A549 (cell line): ENCODE measurements at regions not wholly inside any gene's neighbourhood (a gene's known extent, or its start where the extent isn't known, plus 50 kb on each side); places are given as distances from the start of the nearest gene placed in this dataset.

Experiments
- ATAC-seq, 2 experiments: fragments of 200-7000 bp in 1 of 2; fragments of >200 bp in 1 of 2; cut with Nextera tagmentation in 1 of 2; cut with Tn5 transposase in 1 of 2; 3 replicates each; pipeline versions ENCODE4 v1.8.0 to v1.9.1; 2018 to 2020; ENCODE audit warnings: mild to moderate bottlenecking in 1 of 2, moderate library complexity in 1 of 2
- CTCF ChIA-PET: fragments of 300-600 bp; sonication (Branson Sonifier 250); formaldehyde crosslinking; extraction: SDS; loops from one replicate; lab custom pipeline; 2021; ENCODE audit warnings: antibody characterized with exemption, inconsistent platforms; lab: Yijun Ruan, JAX
- POLR2A ChIA-PET: fragments of 350-600 bp; formaldehyde crosslinking; extraction: SDS; loops from one replicate; lab custom pipeline; 2021; ENCODE audit warnings: antibody characterized with exemption, inconsistent platforms; lab: Yijun Ruan, JAX
- DNase-seq, 2 experiments: peaks; one replicate each; pipeline versions ENCODE4 v3.0.0 to v3.0.0-alpha.2; 2011 to 2016; ENCODE audit warnings: low read depth in 1 of 2, low spot score in 1 of 2
- FAIRE-seq: peaks from 2 replicates; lab custom pipeline; 2011; peaks lifted over from hg19 to GRCh38; lab: Jason Lieb, UNC
- H3K27ac ChIP-seq, 2 experiments: fragments of >200 bp; sonication (Bioruptor Twin); formaldehyde crosslinking; 3 replicates each; pipeline ENCODE4 v1.5.1; 2016 to 2017
- H3K4me1 ChIP-seq: fragments of >200 bp; sonication (Bioruptor Twin); formaldehyde crosslinking; 3 replicates; pipeline ENCODE4 v1.6.1; 2016
- H3K4me2 ChIP-seq: fragments of >200 bp; sonication (Bioruptor Twin); formaldehyde crosslinking; 3 replicates; pipeline ENCODE4 v1.6.1; 2016
- H3K4me3 ChIP-seq: fragments of >200 bp; sonication (Bioruptor Twin); formaldehyde crosslinking; 3 replicates; pipeline ENCODE4 v1.5.1; 2016
- H3K9me3 ChIP-seq: fragments of >200 bp; sonication (Bioruptor Twin); formaldehyde crosslinking; 3 replicates; pipeline ENCODE4 v1.6.1; 2016
- CBX8 ChIP-seq: fragments of 200-600 bp; sonication (generic); IDR thresholded peaks from 2 replicates; pipeline ENCODE4 v1.6.1; 2016
- E2F6 ChIP-seq: IDR thresholded peaks from 2 replicates; pipeline ENCODE4 v1.6.1; 2012; ENCODE audit warnings: low read depth, borderline replicate concordance
- ELK1 ChIP-seq: fragments of 150-350 bp; IDR thresholded peaks from 2 replicates; pipeline ENCODE4 v1.6.1; 2014; ENCODE audit warnings: low read depth, mild to moderate bottlenecking, low read length
- EP300 ChIP-seq, 2 experiments: fragments of >200 bp; sonication (Bioruptor Twin); formaldehyde crosslinking; IDR thresholded peaks; 2 replicates in 1 of 2; 3 replicates in 1 of 2; pipeline ENCODE4 v1.6.1; 2016 to 2017
- FOSB ChIP-seq: fragments of 250-450 bp; sonication (Bioruptor Pico); IDR thresholded peaks from 2 replicates; pipeline ENCODE4 v1.5.0; 2020; ENCODE audit warnings: mild to moderate bottlenecking, moderate library complexity
- FOSL2 ChIP-seq, 2 experiments: fragments of 450-650 bp in 1 of 2; fragments of >200 bp in 1 of 2; sonication (Bioruptor Twin) in 1 of 2; formaldehyde crosslinking; IDR thresholded peaks; 2 replicates each; pipeline versions ENCODE4 v1.5.0 to v1.6.1; 2016 to 2020; ENCODE audit warnings: mild to moderate bottlenecking in 1 of 2, moderate library complexity in 1 of 2
- HDAC2 ChIP-seq: fragments of 200-600 bp; sonication (generic); IDR thresholded peaks from 2 replicates; pipeline ENCODE4 v1.6.1; 2016
- HES2 ChIP-seq: fragments of >200 bp; sonication (Bioruptor Twin); formaldehyde crosslinking; IDR thresholded peaks from 2 replicates; pipeline ENCODE4 v1.6.1; 2016
- HEYL ChIP-seq: fragments of 250-450 bp; sonication (Bioruptor Pico); IDR thresholded peaks from 2 replicates; pipeline ENCODE4 v1.8.0; 2021; ENCODE audit warnings: mild to moderate bottlenecking, moderate library complexity
- MAZ ChIP-seq: fragments of 150-350 bp; IDR thresholded peaks from 2 replicates; pipeline ENCODE4 v1.6.1; 2014; ENCODE audit warnings: antibody characterized with exemption, low read depth, low read length, borderline replicate concordance
- MYC ChIP-seq: IDR thresholded peaks from 2 replicates; pipeline ENCODE4 v1.6.1; 2012; ENCODE audit warnings: mild to moderate bottlenecking, inconsistent platforms, low read length, improper control_type of control experiment, borderline replicate concordance
- NPAS2 ChIP-seq: fragments of 250-450 bp; sonication (Bioruptor Pico); IDR thresholded peaks from 2 replicates; pipeline ENCODE4 v1.8.0; 2022; ENCODE audit warnings: mild to moderate bottlenecking, moderate library complexity, borderline replicate concordance
- PHF8 ChIP-seq: fragments of 200-600 bp; sonication (generic); IDR thresholded peaks from 2 replicates; pipeline ENCODE4 v1.6.1; 2016; ENCODE audit warnings: low read depth, mild to moderate bottlenecking, antibody characterized with exemption, moderate library complexity, borderline replicate concordance
- POLR2AphosphoS2 ChIP-seq: conservative IDR thresholded peaks from 2 replicates; pipeline ENCODE4 v1.6.1; 2012; ENCODE audit warnings: low read length, improper control_type of control experiment, inconsistent platforms
- RAD21 ChIP-seq, 2 experiments: fragments of >200 bp in 1 of 2; sonication (Bioruptor Twin) in 1 of 2; formaldehyde crosslinking in 1 of 2; IDR thresholded peaks in 1 of 2; conservative IDR thresholded peaks in 1 of 2; 2 replicates in 1 of 2; 3 replicates in 1 of 2; pipeline ENCODE4 v1.6.1; 2012 to 2018; ENCODE audit warnings: inconsistent platforms in 1 of 2
- RCOR1 ChIP-seq: fragments of 150-350 bp; IDR thresholded peaks from 2 replicates; pipeline ENCODE4 v1.6.1; 2014; ENCODE audit warnings: antibody characterized with exemption, low read length, low read depth
- RFX5 ChIP-seq: fragments of 450-650 bp; IDR thresholded peaks from 2 replicates; pipeline ENCODE4 v1.7.1; 2014; ENCODE audit warnings: antibody characterized with exemption, mild to moderate bottlenecking, moderate library complexity
- SMC3 ChIP-seq: fragments of >200 bp; sonication (Bioruptor Twin); formaldehyde crosslinking; IDR thresholded peaks from 3 replicates; pipeline ENCODE4 v1.6.1; 2018; ENCODE audit warnings: inconsistent platforms
- SREBF2 ChIP-seq: fragments of 450-650 bp; IDR thresholded peaks from 2 replicates; pipeline ENCODE4 v1.6.1; 2014; ENCODE audit warnings: mild to moderate bottlenecking, moderate library complexity
- ZC3H11A ChIP-seq: fragments of 450-650 bp; IDR thresholded peaks from 2 replicates; pipeline ENCODE4 v1.6.1; 2014; ENCODE audit warnings: antibody characterized with exemption, mild to moderate bottlenecking
- ZFP36 ChIP-seq: fragments of 450-650 bp; IDR thresholded peaks from 2 replicates; pipeline ENCODE4 v1.6.1; 2014; ENCODE audit warnings: borderline replicate concordance; ENCODE audit not compliant: partially characterized antibody
- ZNF302 ChIP-seq: fragments of 250-450 bp; sonication (Bioruptor Pico); IDR thresholded peaks from 2 replicates; pipeline ENCODE4 v1.9.0; 2021; ENCODE audit warnings: inconsistent platforms, mild to moderate bottlenecking, moderate library complexity
- WGBS: methylation state at CpG from one replicate; pipeline ENCODE4 v1.1.6; 2017; ENCODE audit errors: missing lambda C conversion rate; 5-methylcytosine and 5-hydroxymethylcytosine counted together
- TF ChIP-seq, protein P1 (sequence below): fragments of >200 bp; sonication (Bioruptor Twin); formaldehyde crosslinking; IDR thresholded peaks from 3 replicates; pipeline ENCODE4 v1.6.1; 2016
- TF ChIP-seq, protein P2 (sequence below): fragments of >200 bp; sonication (Bioruptor Twin); formaldehyde crosslinking; IDR thresholded peaks from 3 replicates; pipeline ENCODE4 v1.5.1; 2016

GRCh38 chr20:11761497-11761896 lies 156.2 kb upstream of the BTBD3 start (continued):
- TF ChIP-seq CBX8 (no peak), EP300 (IDR thresholded peaks at IDR 0.05) (no peak), HDAC2 (no peak), SMC3 (no peak)

DNA sequence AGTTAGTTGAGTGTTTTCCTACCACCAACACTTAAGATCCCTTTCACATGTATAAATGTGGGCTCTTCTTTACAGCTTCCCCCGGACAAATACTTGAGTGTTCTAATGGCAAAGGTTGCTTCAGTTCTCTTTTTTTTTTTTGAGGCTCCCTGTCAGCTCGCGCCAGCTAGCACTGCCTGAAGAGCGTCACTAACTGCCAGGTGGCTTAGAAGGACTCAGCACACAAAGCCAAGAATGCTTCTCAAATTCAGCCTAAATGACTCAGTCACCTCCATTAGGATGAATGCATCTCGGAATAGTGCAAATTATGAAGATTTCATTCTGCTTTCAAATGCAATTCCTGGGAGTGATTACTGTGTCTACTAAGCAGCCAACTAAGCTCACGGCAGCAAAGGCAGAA lies 150.7 kb upstream of the BTBD3 start:
- POLR2A ChIA-PET, result no interaction called here
- TF ChIP-seq FOSB (CRISPR knock-in tag) (no peak), HEYL (no peak), NPAS2 (CRISPR knock-in tag) (no peak)
- no peaks in the 10 kb centered on the region for H3K4me1 ChIP-seq
- 52% methylated on average over 6 of the region's 6 CpGs for WGBS
- DNase-seq, result no peak
- H3K27ac ChIP-seq, result no peak overlapping the region
- CTCF ChIA-PET, result interaction anchor here (0.6 to 1.0 kb wide), 2 partner anchors 23 to 32 kb away, joined by 4 read pairs; no protein-coding TSS in a partner anchor
- H3K4me2 ChIP-seq, result no peak overlapping the region
- ATAC-seq, result no peak
- H3K4me3 ChIP-seq, result no peak overlapping the region
- no peak for FAIRE-seq
- H3K9me3 ChIP-seq, result peaks cover 2% of the 10 kb centered on the region; the same call in 1 of the 3 replicates

GRCh38 chr20:11769825-11770224 lies 147.9 kb upstream of the BTBD3 start:
- no peak for ATAC-seq
- no peak overlapping the region for H3K4me3 ChIP-seq
- H3K4me1 ChIP-seq, result no peaks in the 10 kb centered on the region
- ChIA-PET POLR2A (no interaction called here), CTCF (interaction anchor here (1.1 kb wide), 1 partner anchor 14 kb away, joined by 3 read pairs; no protein-coding TSS in a partner anchor)
- 43% methylated on average over 3 of the region's 3 CpGs for WGBS
- TF ChIP-seq FOSL2 (IDR thresholded peaks at IDR 0.05) (no peak), FOSL2 (CRISPR knock-in tag; IDR thresholded peaks at IDR 0.05) (no peak), HDAC2 (no peak), ELK1 (no peak), ZFP36 (no peak), RFX5 (no peak), PHF8 (no peak), ZC3H11A (no peak), SMC3 (no peak), ZNF302 (CRISPR knock-in tag) (no peak)
- TF ChIP-seq, protein P1, sequence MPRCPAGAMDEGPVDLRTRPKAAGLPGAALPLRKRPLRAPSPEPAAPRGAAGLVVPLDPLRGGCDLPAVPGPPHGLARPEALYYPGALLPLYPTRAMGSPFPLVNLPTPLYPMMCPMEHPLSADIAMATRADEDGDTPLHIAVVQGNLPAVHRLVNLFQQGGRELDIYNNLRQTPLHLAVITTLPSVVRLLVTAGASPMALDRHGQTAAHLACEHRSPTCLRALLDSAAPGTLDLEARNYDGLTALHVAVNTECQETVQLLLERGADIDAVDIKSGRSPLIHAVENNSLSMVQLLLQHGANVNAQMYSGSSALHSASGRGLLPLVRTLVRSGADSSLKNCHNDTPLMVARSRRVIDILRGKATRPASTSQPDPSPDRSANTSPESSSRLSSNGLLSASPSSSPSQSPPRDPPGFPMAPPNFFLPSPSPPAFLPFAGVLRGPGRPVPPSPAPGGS, result no peak
- TF ChIP-seq, protein P2, sequence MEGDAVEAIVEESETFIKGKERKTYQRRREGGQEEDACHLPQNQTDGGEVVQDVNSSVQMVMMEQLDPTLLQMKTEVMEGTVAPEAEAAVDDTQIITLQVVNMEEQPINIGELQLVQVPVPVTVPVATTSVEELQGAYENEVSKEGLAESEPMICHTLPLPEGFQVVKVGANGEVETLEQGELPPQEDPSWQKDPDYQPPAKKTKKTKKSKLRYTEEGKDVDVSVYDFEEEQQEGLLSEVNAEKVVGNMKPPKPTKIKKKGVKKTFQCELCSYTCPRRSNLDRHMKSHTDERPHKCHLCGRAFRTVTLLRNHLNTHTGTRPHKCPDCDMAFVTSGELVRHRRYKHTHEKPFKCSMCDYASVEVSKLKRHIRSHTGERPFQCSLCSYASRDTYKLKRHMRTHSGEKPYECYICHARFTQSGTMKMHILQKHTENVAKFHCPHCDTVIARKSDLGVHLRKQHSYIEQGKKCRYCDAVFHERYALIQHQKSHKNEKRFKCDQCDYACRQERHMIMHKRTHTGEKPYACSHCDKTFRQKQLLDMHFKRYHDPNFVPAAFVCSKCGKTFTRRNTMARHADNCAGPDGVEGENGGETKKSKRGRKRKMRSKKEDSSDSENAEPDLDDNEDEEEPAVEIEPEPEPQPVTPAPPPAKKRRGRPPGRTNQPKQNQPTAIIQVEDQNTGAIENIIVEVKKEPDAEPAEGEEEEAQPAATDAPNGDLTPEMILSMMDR, result no peak
- no peak for FAIRE-seq
- DNase-seq, result no peak
- no peak overlapping the region for H3K4me2 ChIP-seq
- H3K9me3 ChIP-seq, result peaks cover 5% of the 10 kb centered on the region; the same call in 2 of the 3 replicates
- no peak overlapping the region for H3K27ac ChIP-seq

- peaks cover 2% of the 10 kb centered on the region; the same call in 2 of the 3 replicates for H3K9me3 ChIP-seq
- H3K4me2 ChIP-seq, result no peak overlapping the region
- no peak for ATAC-seq
- FAIRE-seq, result no peak
- no peak overlapping the region for H3K27ac ChIP-seq
- no peaks in the 10 kb centered on the region for H3K4me1 ChIP-seq
- ChIA-PET CTCF (no interaction called here), POLR2A (no interaction called here)
- 45% methylated on average over 2 of the region's 2 CpGs for WGBS
- TF ChIP-seq RFX5 (no peak), ZC3H11A (no peak), FOSL2 (IDR thresholded peaks at IDR 0.05) (no peak), FOSL2 (CRISPR knock-in tag; IDR thresholded peaks at IDR 0.05) (no peak), RAD21 (conservative IDR thresholded peaks at IDR 0.05 in 1 of 2, IDR thresholded peaks at IDR 0.05 in 1 of 2) (no peak), E2F6 (no peak), SREBF2 (no peak), FOSB (CRISPR knock-in tag) (no peak), MYC (no peak), HES2 (no peak), MAZ (no peak), RCOR1 (no peak), POLR2AphosphoS2 (no peak)
- TF ChIP-seq, protein P2, result no peak
- no peak for DNase-seq
- H3K4me3 ChIP-seq, result no peak overlapping the region
These were observed 145.4 kb upstream of the BTBD3 start for GRCh38 chr20:11772226-11772730.
